Endodermal cell (in vitro differentiated cells): ENCODE measurements at regions not wholly inside any gene's neighbourhood (a gene's known extent, or its start where the extent isn't known, plus 50 kb on each side); places are given as distances from the start of the nearest gene placed in this dataset.
"Not testable (repeated sequence)": the region's sequence is repeated elsewhere in the genome, so short reads cannot be mapped to it uniquely, and the experiment has no call there.

Experiments
- DNase-seq: peaks from one replicate; pipeline ENCODE4 v3.0.0-alpha.2; 2017
- H3K27ac ChIP-seq: 2 replicates; pipeline ENCODE4 v1.5.1; 2013; ENCODE audit warnings: mild to moderate bottlenecking, low read depth, low read length, moderate library complexity
- H3K27me3 ChIP-seq: 2 replicates; pipeline ENCODE4 v1.6.1; 2013; ENCODE audit warnings: mild to moderate bottlenecking, low read length, moderate library complexity; ENCODE audit not compliant: insufficient read depth, control insufficient read depth, poor library complexity, severe bottlenecking
- H3K36me3 ChIP-seq: 2 replicates; pipeline ENCODE4 v1.7.0; 2013; ENCODE audit warnings: mild to moderate bottlenecking, low read length, moderate library complexity; ENCODE audit not compliant: control insufficient read depth, insufficient read depth
- H3K4me1 ChIP-seq: one replicate; pipeline ENCODE4 v1.7.0; 2013; ENCODE audit warnings: low read length; ENCODE audit not compliant: control insufficient read depth, insufficient read depth
- H3K4me3 ChIP-seq: 2 replicates; pipeline ENCODE4 v1.5.1; 2013; ENCODE audit warnings: mild to moderate bottlenecking, low read length, moderate library complexity
- H3K9ac ChIP-seq: 2 replicates; pipeline ENCODE4 v1.6.1; 2013; ENCODE audit warnings: mild to moderate bottlenecking, low read length, moderate library complexity; ENCODE audit not compliant: poor library complexity, severe bottlenecking; ENCODE audit errors: extremely low read depth
- H3K9me3 ChIP-seq: 2 replicates; pipeline ENCODE4 v1.6.1; 2013; ENCODE audit warnings: mild to moderate bottlenecking, low read length, moderate library complexity; ENCODE audit not compliant: control insufficient read depth
- H3K27ac Mint-ChIP-seq: 2 replicates; pipeline ENCODE4 v1.8.0; 2020; ENCODE audit warnings: mixed read lengths
- H3K27me3 Mint-ChIP-seq: 2 replicates; pipeline ENCODE4 v1.8.0; 2021; ENCODE audit warnings: mild to moderate bottlenecking, mixed read lengths; ENCODE audit not compliant: insufficient read depth
- H3K36me3 Mint-ChIP-seq: 2 replicates; pipeline ENCODE4 v1.8.0; 2020; ENCODE audit warnings: low read depth, mixed read lengths
- H3K4me1 Mint-ChIP-seq: 2 replicates; pipeline ENCODE4 v1.8.0; 2020; ENCODE audit warnings: mixed read lengths
- H3K4me3 Mint-ChIP-seq: 2 replicates; pipeline ENCODE4 v1.8.0; 2020; ENCODE audit warnings: mild to moderate bottlenecking, moderate library complexity, mixed read lengths
- H3K9me3 Mint-ChIP-seq: 2 replicates; pipeline ENCODE4 v1.8.0; 2020; ENCODE audit warnings: mild to moderate bottlenecking, mixed read lengths
- CTCF ChIP-seq: fragments of 200-600 bp; sonication (generic); conservative IDR thresholded peaks from 2 replicates; pipeline ENCODE4 v1.5.0; 2021; ENCODE audit warnings: antibody characterized with exemption, mild to moderate bottlenecking
- WGBS, 2 experiments: methylation state at CpG; one replicate each; pipeline versions ENCODE4 v1.1.5 to v1.1.7; 2013; ENCODE audit warnings: missing lambda C conversion rate in 2 of 2, mixed read lengths in 1 of 2; ENCODE audit not compliant: insufficient coverage in 1 of 2, insufficient read length in 1 of 2; 5-methylcytosine and 5-hydroxymethylcytosine counted together

DNA sequence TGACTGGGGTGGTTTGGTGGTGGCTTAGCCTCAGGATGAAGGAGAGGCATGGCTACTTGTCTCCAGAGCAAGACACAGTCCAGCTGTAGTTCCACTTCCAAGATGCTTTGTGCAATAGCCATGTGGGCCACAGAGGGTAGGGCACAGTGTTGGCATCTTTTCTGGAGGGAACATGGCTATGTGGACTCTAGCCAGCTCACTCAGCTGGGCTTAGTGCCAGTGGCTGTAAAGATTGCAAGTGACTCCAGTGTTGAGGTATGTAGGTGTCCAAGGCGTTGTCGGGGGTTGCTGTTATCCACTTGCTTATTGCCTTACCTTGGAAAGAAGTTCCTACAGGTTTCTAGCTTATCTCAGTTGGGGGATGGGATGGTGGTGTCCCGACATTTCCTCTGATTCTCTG is 233.4 kb downstream of the CD109 start:
- Mint-ChIP-seq H3K4me1 (no peaks in the 10 kb centered on the region), H3K9me3 (no peaks in the 10 kb centered on the region), H3K4me3 (no peak overlapping the region), H3K27ac (no peak overlapping the region), H3K27me3 (no peaks in the 10 kb centered on the region), H3K36me3 (no peaks in the 10 kb centered on the region)
- Histone ChIP-seq H3K27ac (no peak overlapping the region), H3K4me1 (no peaks in the 10 kb centered on the region), H3K9ac (no peak overlapping the region), H3K9me3 (peaks cover 8% of the 10 kb centered on the region), H3K27me3 (no peaks in the 10 kb centered on the region), H3K36me3 (no peaks in the 10 kb centered on the region), H3K4me3 (no peak overlapping the region)
- WGBS, 2 experiments = 90 to 93% methylated on average over 2 to 3 of the region's 3 CpGs
- TF ChIP-seq CTCF = no peak
- no peak for DNase-seq

GRCh38 chr6:73927421-73927820 is 231.4 kb downstream of the CD109 start:
- Mint-ChIP-seq H3K4me1 (no peaks in the 10 kb centered on the region), H3K36me3 (no peaks in the 10 kb centered on the region), H3K27ac (no peak overlapping the region), H3K9me3 (no peaks in the 10 kb centered on the region), H3K4me3 (no peak overlapping the region), H3K27me3 (no peaks in the 10 kb centered on the region)
- Histone ChIP-seq H3K27ac (no peak overlapping the region), H3K9me3 (peaks cover 8% of the 10 kb centered on the region), H3K4me3 (no peak overlapping the region), H3K36me3 (no peaks in the 10 kb centered on the region), H3K27me3 (no peaks in the 10 kb centered on the region), H3K4me1 (no peaks in the 10 kb centered on the region), H3K9ac (no peak overlapping the region)
- no peak for DNase-seq
- no peak for TF ChIP-seq CTCF

DNA sequence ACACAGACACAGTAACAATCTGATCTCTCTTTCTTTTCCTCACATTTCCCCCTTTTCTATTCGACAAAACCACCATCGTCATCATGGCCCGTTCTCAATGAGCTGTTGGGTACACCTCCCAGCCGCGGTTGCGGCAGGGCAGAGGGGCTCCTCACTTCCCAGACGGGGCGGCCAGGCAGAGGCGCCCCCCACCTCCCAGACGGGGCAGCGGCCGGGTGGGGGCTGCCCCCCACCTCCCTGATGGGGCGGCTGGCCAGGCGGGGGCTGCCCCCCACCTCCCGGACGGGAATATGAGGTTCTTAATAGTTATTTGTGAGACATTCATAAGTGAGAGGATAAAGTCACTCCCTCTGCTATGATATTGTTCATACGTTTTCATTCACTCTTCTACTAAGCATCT is 229.7 kb downstream of the CD109 start:
- H3K9me3 Mint-ChIP-seq, H3K4me1 Mint-ChIP-seq, H3K27ac Mint-ChIP-seq, H3K27me3 ChIP-seq, H3K27ac ChIP-seq, H3K36me3 Mint-ChIP-seq, DNase-seq, H3K4me3 ChIP-seq, H3K27me3 Mint-ChIP-seq, H3K9ac ChIP-seq, H3K9me3 ChIP-seq, H3K36me3 ChIP-seq, H3K4me3 Mint-ChIP-seq, H3K4me1 ChIP-seq: not testable (repeated sequence)
- 85 to 100% methylated on average over 1 to 15 of the region's 17 CpGs for WGBS, 2 experiments

GRCh38 chr6:73923905-73924485 is 228.0 kb downstream of the CD109 start:
- H3K4me1 Mint-ChIP-seq = no peaks in the 10 kb centered on the region
- Histone ChIP-seq H3K36me3 (no peaks in the 10 kb centered on the region), H3K27ac (no peak overlapping the region), H3K27me3 (no peaks in the 10 kb centered on the region), H3K9me3 (peaks cover 8% of the 10 kb centered on the region), H3K9ac (no peak overlapping the region), H3K4me3 (no peak overlapping the region), H3K4me1 (no peaks in the 10 kb centered on the region)
- 88 to 93% methylated on average over 1 of the region's 1 CpG for WGBS, 2 experiments
- DNase-seq = no peak
- no peaks in the 10 kb centered on the region for H3K36me3 Mint-ChIP-seq
- no peak for TF ChIP-seq CTCF
- peaks cover 5% of the 10 kb centered on the region for H3K9me3 Mint-ChIP-seq
- H3K27ac Mint-ChIP-seq = no peak overlapping the region
- H3K4me3 Mint-ChIP-seq = no peak overlapping the region
- no peaks in the 10 kb centered on the region for H3K27me3 Mint-ChIP-seq
